ENCODE measurements at regions not wholly inside any gene's neighbourhood (a gene's known extent, or its start where the extent isn't known, plus 50 kb on each side); places are given as distances from the start of the nearest gene placed in this dataset.
"Not testable (repeated sequence)": the region's sequence is repeated elsewhere in the genome, so short reads cannot be mapped to it uniquely, and the experiment has no call there.

DNA sequence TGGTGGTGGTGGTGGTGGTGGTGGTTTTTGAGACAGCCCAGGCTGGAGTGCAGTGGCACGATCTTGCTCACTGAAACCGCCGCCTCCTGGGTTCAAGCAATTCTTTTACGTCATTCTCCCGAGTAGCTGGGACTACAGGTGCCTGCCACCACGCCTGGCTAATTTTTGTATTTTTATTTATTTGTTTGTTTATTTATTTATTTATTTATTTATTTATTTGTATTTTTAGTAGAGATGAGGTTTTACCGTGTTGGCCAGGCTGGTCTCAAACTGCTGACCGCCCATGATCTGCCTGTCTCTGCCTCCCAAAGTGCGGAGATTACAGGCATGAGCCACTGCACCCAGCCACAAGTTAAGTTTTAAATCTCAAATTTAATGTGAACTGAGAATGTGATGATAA, 126.5 kb downstream of the PCDH18 start:
- DNase-seq (ENCODE audit: low spot score); FAIRE-seq: not testable (repeated sequence)

DNA sequence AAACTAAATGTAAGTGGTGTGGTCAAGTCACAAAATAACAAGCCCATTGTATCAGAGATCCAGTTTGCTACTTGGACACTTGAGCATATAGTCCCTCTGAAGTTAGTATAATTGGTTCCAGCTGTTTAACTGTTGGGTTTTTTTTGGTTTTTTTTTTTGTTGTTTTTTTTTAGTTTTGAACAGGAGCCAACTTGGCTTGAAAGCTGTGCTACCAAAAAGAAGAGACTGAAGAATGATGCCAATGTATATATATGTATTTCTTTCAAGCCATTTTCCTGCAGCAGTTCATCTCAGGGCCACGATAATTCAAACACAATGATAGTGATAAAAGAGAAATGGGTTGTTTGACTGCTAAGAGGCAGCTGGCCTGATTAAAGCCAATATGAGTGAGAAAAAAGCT, 138.3 kb downstream of the PCDH18 start:
- no peak for DNase-seq (ENCODE audit: low spot score)
- FAIRE-seq: no peak

DNA sequence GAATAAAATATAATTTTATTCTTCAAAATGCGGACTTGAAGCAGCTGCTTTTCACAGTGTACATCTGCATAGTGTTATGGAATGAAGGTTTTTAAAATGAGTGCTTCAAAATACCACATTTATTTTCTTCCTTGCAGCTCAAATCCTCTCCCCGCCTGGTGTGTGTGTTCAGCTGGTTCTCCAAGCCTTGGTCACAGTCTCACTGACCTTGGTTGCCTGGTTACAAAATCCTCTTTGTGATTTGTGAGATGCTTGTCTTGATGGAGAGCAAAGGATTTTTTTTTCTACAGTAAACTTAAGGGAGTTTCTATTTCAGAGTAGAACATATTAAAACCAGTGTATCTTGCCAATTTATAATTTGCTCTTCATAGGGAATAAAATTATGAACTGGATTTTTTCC, 139.2 kb downstream of the PCDH18 start:
- FAIRE-seq (no peak), DNase-seq (ENCODE audit: low spot score) (no peak)

DNA sequence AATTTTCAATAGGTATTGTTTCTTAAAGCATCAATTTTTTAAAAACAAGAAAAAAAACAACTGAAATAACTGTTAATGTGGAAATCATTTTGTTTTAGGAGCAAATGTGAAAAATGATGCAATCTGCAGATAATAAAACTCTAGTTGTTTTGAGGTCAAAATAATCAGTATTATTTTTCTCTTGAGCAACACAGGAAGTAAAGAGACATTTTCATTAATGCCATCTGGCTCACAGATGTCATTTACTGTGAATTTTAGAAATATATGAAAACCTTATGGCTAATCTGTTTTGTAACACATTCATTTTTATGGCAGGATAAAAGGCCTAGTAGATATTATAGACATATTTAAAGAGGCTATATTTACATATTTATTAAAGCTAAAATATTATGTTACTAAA, 141.6 kb downstream of the PCDH18 start:
- FAIRE-seq: no peak
- no peak for DNase-seq (ENCODE audit: low spot score)

DNA sequence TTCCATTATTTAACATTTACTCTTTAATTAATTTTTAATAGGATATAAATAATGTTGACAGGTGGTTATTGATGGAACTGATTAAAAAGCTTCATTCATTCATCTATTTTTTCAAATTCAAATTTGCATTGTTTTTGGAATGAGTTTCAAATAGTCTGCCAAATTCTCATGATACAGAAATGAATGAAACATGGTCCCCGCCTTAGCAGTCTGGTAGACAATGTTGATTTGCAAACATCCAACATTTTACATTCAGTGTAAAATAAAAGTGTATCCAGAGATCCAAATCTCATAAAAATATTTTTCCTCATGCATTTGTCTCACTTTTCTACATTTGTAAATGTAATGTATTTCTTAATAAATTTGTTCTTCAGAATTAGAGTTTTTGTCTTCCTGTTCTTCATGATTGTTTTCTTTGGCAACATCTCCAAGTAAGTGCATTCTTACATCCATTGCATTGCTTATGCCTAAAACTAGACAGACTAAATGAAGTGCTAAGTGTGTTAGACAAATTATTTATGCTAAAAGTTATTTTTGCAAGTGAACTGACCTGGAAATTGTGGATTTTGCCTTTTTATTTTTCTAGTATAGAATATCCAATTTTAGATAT, 142.3 kb downstream of the PCDH18 start:
- DNase-seq (ENCODE audit: low spot score) (no peak), FAIRE-seq (no peak)

DNA sequence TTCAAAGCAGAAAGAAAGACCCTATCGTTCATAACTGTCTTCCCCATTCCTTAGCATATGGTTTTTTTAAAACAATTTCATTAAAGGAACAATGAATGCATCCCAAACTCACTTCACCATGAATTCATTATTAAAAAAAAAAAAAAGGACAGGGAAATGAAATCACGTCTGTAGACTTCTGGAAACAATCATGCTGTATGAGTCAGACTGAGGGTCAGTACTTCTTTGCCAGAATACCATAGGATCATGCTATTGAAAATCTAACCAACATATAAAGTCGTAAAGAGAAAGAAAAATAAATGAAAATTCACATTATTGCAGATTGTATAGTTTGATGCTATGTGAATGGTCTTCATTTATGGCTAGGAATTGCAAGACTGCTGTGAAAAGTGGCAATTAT, 144.4 kb downstream of the PCDH18 start:
- no peak for DNase-seq (ENCODE audit: low spot score)
- FAIRE-seq: no peak

DNA sequence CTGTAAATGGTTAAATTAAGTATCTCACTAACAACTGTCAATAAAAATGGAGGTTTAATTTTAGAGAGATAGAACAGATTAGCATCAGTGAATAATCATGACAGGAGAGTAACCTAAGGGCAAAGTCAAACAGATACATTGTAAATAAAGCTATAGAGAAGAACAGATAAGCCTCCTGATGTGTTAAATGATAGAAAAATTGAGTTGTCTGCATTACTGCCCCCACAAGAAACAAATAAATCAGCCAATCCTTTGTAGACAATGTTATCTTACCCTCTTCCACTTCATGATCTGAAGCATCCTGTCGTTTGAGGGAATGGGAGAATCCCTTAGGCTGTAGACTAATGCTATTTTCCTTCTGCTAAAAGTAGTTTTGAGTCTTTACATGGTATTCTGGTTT, 147.8 kb downstream of the PCDH18 start:
- DNase-seq (ENCODE audit: low spot score) (no peak), FAIRE-seq (no peak)

DNA sequence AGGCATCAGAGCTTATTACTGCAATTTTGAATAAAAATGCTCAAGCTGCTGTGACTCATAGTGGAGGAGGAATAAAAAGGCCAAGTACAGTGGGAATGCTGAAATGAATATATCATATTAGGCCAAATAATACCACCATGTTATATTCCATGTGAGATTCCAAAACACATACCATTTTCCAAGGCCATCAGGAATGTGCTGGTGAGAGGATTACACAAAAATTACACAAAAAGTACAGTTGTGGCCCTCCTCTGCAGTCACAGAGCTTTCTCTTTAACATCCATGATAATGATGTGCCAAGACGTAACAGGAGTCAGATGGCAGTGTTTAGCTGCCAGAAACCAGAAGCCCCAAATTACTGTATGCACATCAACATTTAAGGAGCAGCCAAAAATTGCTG, 153.5 kb downstream of the PCDH18 start:
- no peak for FAIRE-seq
- DNase-seq (ENCODE audit: low spot score): no peak

DNA sequence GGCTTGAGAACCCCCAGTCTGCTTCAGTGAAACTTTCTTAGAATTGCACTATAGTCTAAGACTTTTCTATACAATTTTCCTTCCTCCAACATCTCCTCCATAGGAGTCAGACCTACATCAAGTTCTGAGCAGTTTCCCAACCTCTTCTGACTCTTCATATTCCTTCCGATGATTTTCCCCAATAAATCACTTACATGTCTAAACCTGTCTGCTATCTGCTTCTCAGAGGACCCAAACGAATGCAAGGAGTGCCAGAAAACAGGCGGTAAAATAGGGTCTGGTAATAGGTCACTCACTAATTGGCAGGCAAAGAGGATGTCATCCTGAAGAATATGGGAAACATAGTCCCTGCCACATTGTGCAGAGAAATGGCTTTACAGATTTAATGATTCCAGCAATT, 153.9 kb downstream of the PCDH18 start:
- DNase-seq (ENCODE audit: low spot score) (no peak), FAIRE-seq (no peak)

DNA sequence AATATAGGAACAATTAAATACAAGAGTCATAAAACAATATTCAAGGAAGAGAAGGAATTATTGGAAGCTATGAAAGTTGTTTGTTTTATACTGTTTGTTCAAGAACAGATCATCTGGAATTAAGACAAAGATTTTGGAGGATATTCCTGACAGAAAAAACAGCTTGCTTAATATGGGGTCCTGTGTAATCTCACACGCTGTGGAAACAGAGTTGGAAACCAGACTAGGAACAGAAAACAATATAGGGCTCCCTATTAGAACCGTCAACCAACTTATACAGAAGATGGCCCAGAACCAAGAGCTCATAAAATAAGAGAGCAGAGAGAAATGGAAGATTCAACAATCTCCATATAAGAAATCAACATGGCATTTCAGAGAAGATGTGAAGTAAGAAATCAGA, 156.0 kb downstream of the PCDH18 start:
- DNase-seq (ENCODE audit: low spot score) (no peak), FAIRE-seq (no peak)

DNA sequence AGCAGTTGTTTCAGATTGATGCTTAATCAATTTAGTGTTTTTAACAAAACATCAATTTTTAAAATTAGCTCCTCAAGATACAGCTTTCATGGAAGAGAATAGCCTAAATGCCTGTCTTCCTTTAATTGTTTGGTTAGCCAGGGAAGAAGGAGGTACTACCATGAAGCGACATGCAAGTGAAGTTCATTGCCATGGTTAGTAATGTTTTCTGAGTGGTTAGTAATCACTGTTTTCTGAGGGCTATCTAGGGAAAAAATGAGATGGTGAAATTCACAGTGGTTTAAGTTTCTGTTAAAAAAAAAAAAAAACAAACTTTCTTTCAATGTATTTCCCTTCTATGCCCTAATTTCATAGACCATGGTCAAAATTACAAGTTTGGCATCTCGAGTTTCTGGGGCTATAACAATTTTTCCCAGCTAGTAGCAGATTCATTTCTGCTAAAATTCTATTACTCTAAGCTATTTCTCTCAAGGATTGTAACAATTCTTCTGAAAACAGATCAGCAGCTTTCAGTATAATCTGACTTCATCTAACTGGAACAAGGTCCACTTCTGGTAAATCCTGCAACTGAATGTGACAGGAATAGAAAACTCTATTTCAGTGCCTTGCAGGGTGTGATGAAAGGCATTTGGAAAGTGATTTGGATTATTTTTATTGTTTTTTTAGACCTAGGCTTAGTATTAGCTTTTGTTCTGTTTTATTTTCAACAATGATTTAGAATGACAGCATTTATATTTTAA, 157.0 kb downstream of the PCDH18 start:
- DNase-seq (ENCODE audit: low spot score): no peak
- no peak for FAIRE-seq

DNA sequence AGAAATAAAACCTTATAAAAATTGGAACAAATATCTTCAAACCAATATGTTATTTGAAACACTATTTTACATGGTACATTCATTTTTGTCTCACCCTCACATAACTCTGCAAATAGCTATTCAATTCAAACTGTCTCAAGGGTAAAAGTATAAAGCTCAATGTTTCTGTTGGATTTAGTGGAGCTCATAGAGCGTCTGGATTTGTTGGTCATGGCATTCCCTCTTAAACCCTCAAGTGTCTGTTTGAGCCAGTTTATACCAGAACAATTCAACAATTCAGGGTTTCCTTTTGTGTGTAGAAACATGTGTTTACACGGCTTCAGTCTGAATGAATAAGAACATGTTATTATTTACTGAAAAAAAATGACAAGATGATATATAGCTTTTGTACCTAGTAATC, 161.6 kb downstream of the PCDH18 start:
- FAIRE-seq (no peak), DNase-seq (ENCODE audit: low spot score) (no peak)

DNA sequence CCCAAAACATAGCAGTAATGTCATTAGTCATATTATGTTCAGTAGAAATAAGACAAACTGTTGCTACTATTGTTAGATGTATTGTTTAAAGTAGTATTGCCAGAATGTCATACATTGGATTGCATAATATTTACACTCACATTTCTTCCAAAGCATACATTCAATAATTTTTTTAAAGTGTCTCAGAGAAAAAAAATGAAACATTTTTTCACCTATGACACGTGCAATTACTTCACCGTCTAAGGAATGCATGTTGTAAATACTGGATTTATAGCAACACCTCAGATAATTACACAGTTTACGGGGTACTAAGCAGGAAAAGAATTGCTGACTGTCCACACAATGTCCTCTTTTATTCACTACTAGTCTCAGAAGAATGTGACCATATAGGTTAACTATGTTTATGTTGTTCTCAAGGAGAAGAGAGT, 162.1 kb downstream of the PCDH18 start:
- FAIRE-seq (no peak), DNase-seq (ENCODE audit: low spot score) (peak; percentile 5)

DNA sequence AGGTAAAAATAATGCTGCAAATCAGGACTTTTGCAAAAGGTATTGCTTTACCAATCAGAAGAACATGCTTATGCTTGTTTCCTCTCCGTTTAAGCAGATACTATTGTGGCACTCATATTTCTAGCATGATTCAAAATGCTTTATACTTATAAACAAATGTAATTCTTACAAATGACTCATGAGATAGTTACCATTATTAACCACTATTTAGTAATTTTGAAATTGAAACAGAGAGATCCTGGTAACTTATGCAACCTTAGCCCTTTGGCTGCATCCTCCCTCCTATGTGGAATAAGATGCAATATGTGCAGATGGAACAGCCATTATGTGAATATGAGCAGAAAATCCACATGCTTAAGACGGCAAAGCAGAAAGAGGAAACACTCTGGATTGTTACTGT, 164.7 kb downstream of the PCDH18 start:
- FAIRE-seq (no peak), DNase-seq (ENCODE audit: low spot score) (no peak)

DNA sequence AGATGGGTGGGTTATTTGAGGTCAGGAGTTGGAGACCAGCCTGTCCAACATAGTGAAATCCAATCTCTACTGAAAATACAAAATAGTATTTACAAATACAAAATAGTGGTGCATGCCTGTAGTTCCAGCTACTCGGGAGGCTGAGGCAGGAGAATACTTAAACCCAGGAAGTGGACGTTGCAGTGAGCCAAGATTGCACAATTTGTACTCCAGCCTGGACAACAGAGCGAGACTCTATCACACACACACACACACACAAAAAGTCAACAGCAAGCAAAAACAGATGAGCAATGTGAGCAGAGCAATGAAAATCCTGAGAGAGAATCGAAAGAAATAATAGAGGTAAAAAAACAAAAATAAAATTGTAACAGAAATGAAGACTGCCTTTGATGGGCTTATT, 168.8 kb downstream of the PCDH18 start:
- no peak for DNase-seq (ENCODE audit: low spot score)
- FAIRE-seq: no peak

DNA sequence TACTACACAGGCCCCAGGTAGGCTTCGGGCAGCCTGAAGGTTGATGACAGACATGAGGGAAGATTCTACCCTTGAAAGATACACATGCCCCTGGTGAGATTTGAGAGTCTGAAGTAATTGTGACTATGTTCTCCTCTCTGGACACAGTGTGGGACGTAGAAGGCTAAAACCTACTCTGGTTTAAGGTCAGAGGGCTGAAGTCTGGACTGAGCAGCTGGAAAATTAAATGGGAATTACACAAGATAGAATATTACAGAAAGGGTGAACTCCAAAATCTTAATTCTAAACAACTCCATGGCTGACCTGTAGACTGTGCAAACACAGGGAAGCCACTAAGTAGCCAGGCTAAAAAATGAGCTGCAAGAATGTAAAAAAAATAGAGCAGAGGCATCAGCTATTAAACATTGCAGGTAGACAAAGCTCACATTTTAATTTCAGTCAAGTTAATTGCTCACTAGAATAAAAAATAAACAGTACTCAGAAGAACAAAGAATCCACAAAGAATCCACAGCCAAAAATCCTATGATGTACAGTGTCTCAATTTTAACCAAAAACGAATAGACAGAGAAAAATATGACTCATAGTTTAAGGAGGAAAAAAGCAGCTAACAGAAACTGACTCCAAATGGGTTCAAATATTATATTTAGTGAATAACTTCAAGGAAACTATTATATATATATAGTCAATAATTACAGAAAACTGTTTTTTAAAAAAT, 170.4 kb downstream of the PCDH18 start:
- no peak for FAIRE-seq
- DNase-seq (ENCODE audit: low spot score): no peak

DNA sequence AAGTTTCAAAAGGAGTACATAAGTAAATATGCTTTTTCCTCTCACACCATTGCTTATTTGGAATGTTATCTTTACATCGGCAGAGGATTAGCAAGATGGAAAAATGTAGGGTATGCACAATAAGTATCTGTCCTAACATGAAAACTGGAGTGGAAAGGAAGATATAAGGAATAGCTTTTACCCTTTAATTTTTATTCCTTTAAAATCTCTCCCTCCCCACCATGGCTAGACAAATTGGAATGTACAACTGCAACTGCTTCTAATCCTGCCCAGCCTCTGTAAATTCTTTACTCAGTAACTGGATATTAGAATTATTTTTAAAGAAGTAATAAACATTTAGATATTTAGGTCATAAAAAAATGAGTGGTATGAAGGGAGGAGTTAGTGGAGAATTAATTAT, 171.5 kb downstream of the PCDH18 start:
- no peak for DNase-seq (ENCODE audit: low spot score)
- FAIRE-seq: no peak

DNA sequence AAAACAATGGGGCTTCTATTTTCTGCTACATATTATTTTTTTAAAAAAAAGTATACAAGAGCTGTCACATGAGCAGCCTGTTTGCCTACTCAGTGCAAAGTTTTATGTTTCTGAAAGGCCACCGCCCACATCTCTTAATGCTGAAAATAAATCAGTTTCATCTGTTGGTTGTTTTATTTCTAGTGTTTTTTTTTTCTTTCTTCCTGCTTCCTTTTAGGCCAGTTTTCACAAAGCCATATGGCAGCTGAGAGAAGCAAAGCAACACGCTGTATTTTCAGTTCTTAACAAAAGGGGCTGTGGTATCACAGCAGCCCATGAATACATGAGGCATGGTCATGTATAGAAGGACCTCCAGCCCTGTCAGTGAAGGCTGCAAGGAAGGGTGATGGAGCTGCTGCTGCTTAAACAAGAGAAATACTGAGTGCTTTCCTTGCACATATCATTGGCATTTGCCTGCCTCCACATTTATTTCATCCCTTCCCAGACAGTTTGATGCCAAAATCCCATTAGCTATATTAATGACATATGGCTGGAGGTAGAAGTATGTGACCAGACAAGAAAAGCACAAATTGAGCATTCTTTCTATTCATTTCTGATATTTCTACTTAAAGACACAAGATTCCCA, 172.5 kb downstream of the PCDH18 start:
- FAIRE-seq (no peak), DNase-seq (ENCODE audit: low spot score) (no peak)

DNA sequence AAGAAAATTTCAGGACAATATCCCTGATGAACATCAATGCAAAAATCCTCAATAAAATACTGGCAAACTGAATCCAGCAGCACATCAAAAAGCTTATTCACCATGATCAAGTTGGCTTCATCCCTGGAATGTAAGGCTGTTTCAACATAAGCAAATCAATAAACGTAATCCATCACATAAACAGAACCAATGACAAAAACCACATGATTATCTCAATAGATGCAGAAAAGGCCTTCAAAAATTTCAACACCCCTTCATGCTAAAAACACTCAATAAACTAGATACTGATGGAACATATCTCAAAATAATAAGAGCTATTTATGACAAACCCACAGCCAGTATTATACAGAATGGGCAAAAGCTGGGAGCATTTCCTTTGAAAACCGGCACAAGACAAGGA, 177.7 kb downstream of the PCDH18 start:
- FAIRE-seq; DNase-seq (ENCODE audit: low spot score): not testable (repeated sequence)

DNA sequence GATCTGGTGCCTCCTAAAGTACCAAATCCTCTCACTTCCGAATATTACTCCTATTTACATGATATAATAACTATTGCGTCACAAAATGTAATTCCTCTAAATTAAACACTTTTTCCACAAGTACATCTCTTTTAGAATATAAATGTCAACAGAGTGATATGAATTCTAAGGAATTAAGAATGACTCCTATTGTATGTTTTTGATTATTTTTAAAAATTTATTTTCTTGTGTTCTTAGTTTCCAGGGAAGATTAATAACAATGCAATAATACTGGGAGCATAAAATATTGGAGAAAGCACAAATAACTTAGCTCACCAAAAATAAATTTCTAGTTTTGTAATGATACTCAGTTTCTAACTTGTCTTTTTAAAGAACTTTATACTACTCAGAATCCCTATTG, 184.9 kb downstream of the PCDH18 start:
- no peak for FAIRE-seq

DNA sequence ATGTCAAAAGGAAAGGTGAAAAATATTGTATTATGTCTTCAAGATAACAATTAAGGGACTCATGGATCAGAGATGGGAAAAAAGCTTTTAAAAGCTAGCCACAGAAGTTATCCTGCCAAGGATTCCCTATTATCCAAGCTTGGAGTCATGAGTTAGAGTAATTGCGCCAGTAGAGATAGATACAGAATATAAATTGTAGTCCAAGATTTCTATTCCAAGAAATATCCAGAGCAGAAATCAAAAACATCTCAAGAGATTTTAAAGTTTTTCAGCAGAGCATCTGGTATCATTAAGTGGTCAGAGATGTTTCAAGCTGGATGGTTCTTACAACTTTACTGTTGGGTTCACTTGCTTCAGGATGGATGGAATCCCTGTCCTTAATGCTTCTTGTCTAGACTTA, 186.7 kb downstream of the PCDH18 start:
- DNase-seq (ENCODE audit: low spot score): no peak

More for the DNA sequence above, 184.9 kb downstream of the PCDH18 start:
- DNase-seq (ENCODE audit: low spot score): no peak

DNA sequence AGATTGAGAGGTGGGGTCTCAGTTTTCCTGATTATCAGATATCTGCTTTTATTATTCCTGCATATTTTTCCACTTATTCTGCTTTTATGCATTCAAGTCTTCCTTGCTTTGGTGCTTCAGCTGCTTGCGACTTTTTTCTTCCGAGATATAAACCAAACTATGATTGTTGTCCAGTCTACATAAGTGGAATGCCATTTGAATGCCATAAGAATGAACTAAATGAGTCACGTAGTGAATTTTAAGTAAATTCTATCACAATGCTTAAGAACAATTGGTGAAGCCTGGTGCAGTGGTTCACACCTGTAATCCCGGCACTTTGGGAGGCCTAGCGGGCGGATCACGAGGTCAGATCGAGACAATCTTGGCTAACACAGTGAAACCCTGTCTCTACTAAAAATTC, 189.1 kb downstream of the PCDH18 start:
- DNase-seq (ENCODE audit: low spot score) (no peak), FAIRE-seq (no peak)

More for the DNA sequence above, 186.7 kb downstream of the PCDH18 start:
- no peak for FAIRE-seq

Data from urothelium cell line (cell line).